HEK293 (cell line): ENCODE measurements at regions not wholly inside any gene's neighbourhood (a gene's known extent, or its start where the extent isn't known, plus 50 kb on each side); places are given as distances from the start of the nearest gene placed in this dataset.

Source experiments
- CTCF ChIA-PET: fragments of 350-600 bp; formaldehyde crosslinking; extraction: SDS; loops from one replicate; lab custom pipeline; 2021; ENCODE audit warnings: antibody characterized with exemption; lab: Yijun Ruan, JAX
- POLR2A ChIA-PET: fragments of 300-600 bp; formaldehyde crosslinking; extraction: SDS; loops from one replicate; lab custom pipeline; 2020; ENCODE audit warnings: antibody characterized with exemption, inconsistent platforms; lab: Yijun Ruan, JAX
- H3K27ac ChIP-seq: fragments of 200-500 bp; sonication (Bioruptor generic); 2 replicates; pipeline ENCODE4 v1.5.1; 2014; ENCODE audit warnings: low read depth, low read length, control low read depth, inconsistent platforms; ENCODE audit errors: extremely low read depth
- H3K36me3 ChIP-seq, 2 experiments: fragments of 200-500 bp in 1 of 2; sonication (Bioruptor generic) in 1 of 2; 1 replicate in 1 of 2; 2 replicates in 1 of 2; pipeline ENCODE4 v1.5.1; 2014 to 2017; ENCODE audit warnings: inconsistent platforms in 2 of 2, low read length in 2 of 2; ENCODE audit not compliant: control insufficient read depth in 2 of 2, insufficient read depth in 1 of 2
- H3K4me1 ChIP-seq: fragments of 200-500 bp; sonication (Bioruptor generic); 2 replicates; pipeline ENCODE4 v1.5.1; 2014; ENCODE audit warnings: mild to moderate bottlenecking, low read length, inconsistent platforms; ENCODE audit not compliant: control insufficient read depth, insufficient read depth
- H3K4me3 ChIP-seq: 2 replicates; pipeline ENCODE4 v1.5.1; 2011; ENCODE audit warnings: low read depth, mild to moderate bottlenecking, control low read depth, low read length, moderate library complexity
- H3K9me3 ChIP-seq: fragments of 200-500 bp; sonication (Bioruptor generic); 2 replicates; pipeline ENCODE4 v1.5.1; 2014; ENCODE audit warnings: low read depth, low read length, inconsistent platforms; ENCODE audit not compliant: control insufficient read depth, insufficient read depth
- IKZF3 ChIP-seq: fragments of 450-650 bp; IDR thresholded peaks from 2 replicates; pipeline ENCODE4 v1.5.0; 2018; ENCODE audit warnings: missing biosample characterization, mild to moderate bottlenecking, missing genetic modification characterization, moderate library complexity
- KLF1 ChIP-seq: fragments of 450-650 bp; formaldehyde crosslinking; IDR thresholded peaks from 2 replicates; pipeline ENCODE4 v1.5.1; 2016; ENCODE audit warnings: missing biosample characterization, missing genetic modification characterization
- KLF16 ChIP-seq: fragments of 450-650 bp; formaldehyde crosslinking; IDR thresholded peaks from 2 replicates; pipeline ENCODE4 v1.5.1; 2017; ENCODE audit warnings: missing biosample characterization, missing genetic modification characterization
- KLF17 ChIP-seq: fragments of 450-650 bp; formaldehyde crosslinking; IDR thresholded peaks from 2 replicates; pipeline ENCODE4 v1.5.1; 2016; ENCODE audit warnings: missing biosample characterization, missing genetic modification characterization
- MYNN ChIP-seq: fragments of 450-650 bp; formaldehyde crosslinking; IDR thresholded peaks from 2 replicates; pipeline ENCODE4 v1.5.1; 2016; ENCODE audit warnings: missing biosample characterization, missing genetic modification characterization, borderline replicate concordance
- OSR2 ChIP-seq: fragments of 450-650 bp; formaldehyde crosslinking; IDR thresholded peaks from 2 replicates; pipeline ENCODE4 v1.5.1; 2016; ENCODE audit warnings: missing biosample characterization, missing genetic modification characterization
- OVOL3 ChIP-seq: fragments of 450-650 bp; formaldehyde crosslinking; IDR thresholded peaks from 2 replicates; pipeline ENCODE4 v1.5.1; 2016; ENCODE audit warnings: missing biosample characterization, missing genetic modification characterization
- PRDM1 ChIP-seq: fragments of 450-650 bp; formaldehyde crosslinking; IDR thresholded peaks from 2 replicates; pipeline ENCODE4; 2016; ENCODE audit warnings: missing biosample characterization, missing genetic modification characterization
- SP7 ChIP-seq: fragments of 450-650 bp; formaldehyde crosslinking; IDR thresholded peaks from 2 replicates; pipeline ENCODE4 v1.5.1; 2016; ENCODE audit warnings: missing biosample characterization, missing genetic modification characterization
- WT1 ChIP-seq: fragments of 450-650 bp; formaldehyde crosslinking; IDR thresholded peaks from 2 replicates; pipeline ENCODE4 v1.5.1; 2016; ENCODE audit warnings: missing biosample characterization, missing genetic modification characterization
- ZNF16 ChIP-seq: fragments of 450-650 bp; formaldehyde crosslinking; IDR thresholded peaks from 2 replicates; pipeline ENCODE4 v1.5.1; 2016; ENCODE audit warnings: low read depth, missing biosample characterization, missing genetic modification characterization
- ZNF202 ChIP-seq: fragments of 450-650 bp; formaldehyde crosslinking; IDR thresholded peaks from 2 replicates; pipeline ENCODE4 v1.5.1; 2016; ENCODE audit warnings: missing biosample characterization, missing genetic modification characterization, borderline replicate concordance
- ZNF23 ChIP-seq: fragments of 450-650 bp; formaldehyde crosslinking; IDR thresholded peaks from 2 replicates; pipeline ENCODE4 v1.5.1; 2016; ENCODE audit warnings: missing biosample characterization, missing genetic modification characterization, borderline replicate concordance
- ZNF302 ChIP-seq: fragments of 450-650 bp; formaldehyde crosslinking; IDR thresholded peaks from 2 replicates; pipeline ENCODE4 v1.5.1; 2016; ENCODE audit warnings: missing biosample characterization, missing genetic modification characterization, low read depth
- ZNF311 ChIP-seq: fragments of 450-650 bp; formaldehyde crosslinking; IDR thresholded peaks from 2 replicates; pipeline ENCODE4 v1.5.1; 2017; ENCODE audit warnings: missing biosample characterization, missing genetic modification characterization, borderline replicate concordance
- ZNF324 ChIP-seq: fragments of 450-650 bp; formaldehyde crosslinking; IDR thresholded peaks from 2 replicates; pipeline ENCODE4 v1.5.1; 2016; ENCODE audit warnings: missing biosample characterization, missing genetic modification characterization
- ZNF394 ChIP-seq: fragments of 450-650 bp; formaldehyde crosslinking; IDR thresholded peaks from 2 replicates; pipeline ENCODE4 v1.5.1; 2016; ENCODE audit warnings: missing biosample characterization, missing genetic modification characterization, mild to moderate bottlenecking, moderate library complexity, borderline replicate concordance
- ZNF530 ChIP-seq: fragments of 450-650 bp; formaldehyde crosslinking; IDR thresholded peaks from 2 replicates; pipeline ENCODE4 v1.5.1; 2016; ENCODE audit warnings: low read depth, missing biosample characterization, missing genetic modification characterization
- ZNF600 ChIP-seq: fragments of 450-650 bp; formaldehyde crosslinking; IDR thresholded peaks from 2 replicates; pipeline ENCODE4 v1.5.1; 2016; ENCODE audit warnings: missing biosample characterization, missing genetic modification characterization
- ZNF621 ChIP-seq: fragments of 450-650 bp; formaldehyde crosslinking; IDR thresholded peaks from 2 replicates; pipeline ENCODE4 v1.5.1; 2017; ENCODE audit warnings: missing biosample characterization, missing genetic modification characterization
- TF ChIP-seq, protein P1 (sequence below): fragments of 450-650 bp; formaldehyde crosslinking; IDR thresholded peaks from 2 replicates; pipeline ENCODE4; 2016; ENCODE audit warnings: missing biosample characterization, missing genetic modification characterization
- TF ChIP-seq, protein P2 (sequence below): fragments of 450-650 bp; formaldehyde crosslinking; IDR thresholded peaks from 2 replicates; pipeline ENCODE4 v1.5.1; 2016; ENCODE audit warnings: missing biosample characterization, missing genetic modification characterization
- TF ChIP-seq, protein P3 (sequence below): fragments of 450-650 bp; formaldehyde crosslinking; IDR thresholded peaks from 2 replicates; pipeline ENCODE4 v1.5.1; 2016; ENCODE audit warnings: missing biosample characterization, missing genetic modification characterization

GRCh38 chr9:1673300-1673699 lies 341.8 kb upstream of the SMARCA2 start:
- Histone ChIP-seq H3K9me3 (no peaks in the 10 kb centered on the region), H3K4me3 (no peak overlapping the region), H3K27ac (no peak overlapping the region), H3K4me1 (no peaks in the 10 kb centered on the region)
- CTCF ChIA-PET, result interaction anchor here (0.8 kb wide), 1 partner anchor 63 kb away, joined by 3 read pairs; no protein-coding TSS in a partner anchor
- TF ChIP-seq OVOL3 (tag by site-specific recombination) (no peak), ZNF394 (tag by site-specific recombination) (no peak), ZNF600 (no peak), KLF1 (tag by site-specific recombination) (no peak), ZNF324 (tag by site-specific recombination) (no peak), MYNN (tag by site-specific recombination) (no peak), ZNF302 (no peak)
- TF ChIP-seq, all 188 proteins: peak for 0
- POLR2A ChIA-PET, result no interaction called here
- no peaks in the 10 kb centered on the region for H3K36me3 ChIP-seq

GRCh38 chr9:1676771-1677170 lies 338.4 kb upstream of the SMARCA2 start:
- H3K4me3 ChIP-seq, result no peak overlapping the region
- no peaks in the 10 kb centered on the region for H3K9me3 ChIP-seq
- TF ChIP-seq, protein P1, sequence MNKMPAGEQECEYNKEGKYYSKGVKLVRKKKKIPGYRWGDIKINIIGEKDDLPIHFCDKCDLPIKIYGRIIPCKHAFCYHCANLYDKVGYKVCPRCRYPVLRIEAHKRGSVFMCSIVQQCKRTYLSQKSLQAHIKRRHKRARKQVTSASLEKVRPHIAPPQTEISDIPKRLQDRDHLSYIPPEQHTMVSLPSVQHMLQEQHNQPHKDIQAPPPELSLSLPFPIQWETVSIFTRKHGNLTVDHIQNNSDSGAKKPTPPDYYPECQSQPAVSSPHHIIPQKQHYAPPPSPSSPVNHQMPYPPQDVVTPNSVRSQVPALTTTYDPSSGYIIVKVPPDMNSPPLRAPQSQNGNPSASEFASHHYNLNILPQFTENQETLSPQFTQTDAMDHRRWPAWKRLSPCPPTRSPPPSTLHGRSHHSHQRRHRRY (tag by site-specific recombination), result no peak
- TF ChIP-seq KLF16 (tag by site-specific recombination), result no peak
- TF ChIP-seq, protein P2, sequence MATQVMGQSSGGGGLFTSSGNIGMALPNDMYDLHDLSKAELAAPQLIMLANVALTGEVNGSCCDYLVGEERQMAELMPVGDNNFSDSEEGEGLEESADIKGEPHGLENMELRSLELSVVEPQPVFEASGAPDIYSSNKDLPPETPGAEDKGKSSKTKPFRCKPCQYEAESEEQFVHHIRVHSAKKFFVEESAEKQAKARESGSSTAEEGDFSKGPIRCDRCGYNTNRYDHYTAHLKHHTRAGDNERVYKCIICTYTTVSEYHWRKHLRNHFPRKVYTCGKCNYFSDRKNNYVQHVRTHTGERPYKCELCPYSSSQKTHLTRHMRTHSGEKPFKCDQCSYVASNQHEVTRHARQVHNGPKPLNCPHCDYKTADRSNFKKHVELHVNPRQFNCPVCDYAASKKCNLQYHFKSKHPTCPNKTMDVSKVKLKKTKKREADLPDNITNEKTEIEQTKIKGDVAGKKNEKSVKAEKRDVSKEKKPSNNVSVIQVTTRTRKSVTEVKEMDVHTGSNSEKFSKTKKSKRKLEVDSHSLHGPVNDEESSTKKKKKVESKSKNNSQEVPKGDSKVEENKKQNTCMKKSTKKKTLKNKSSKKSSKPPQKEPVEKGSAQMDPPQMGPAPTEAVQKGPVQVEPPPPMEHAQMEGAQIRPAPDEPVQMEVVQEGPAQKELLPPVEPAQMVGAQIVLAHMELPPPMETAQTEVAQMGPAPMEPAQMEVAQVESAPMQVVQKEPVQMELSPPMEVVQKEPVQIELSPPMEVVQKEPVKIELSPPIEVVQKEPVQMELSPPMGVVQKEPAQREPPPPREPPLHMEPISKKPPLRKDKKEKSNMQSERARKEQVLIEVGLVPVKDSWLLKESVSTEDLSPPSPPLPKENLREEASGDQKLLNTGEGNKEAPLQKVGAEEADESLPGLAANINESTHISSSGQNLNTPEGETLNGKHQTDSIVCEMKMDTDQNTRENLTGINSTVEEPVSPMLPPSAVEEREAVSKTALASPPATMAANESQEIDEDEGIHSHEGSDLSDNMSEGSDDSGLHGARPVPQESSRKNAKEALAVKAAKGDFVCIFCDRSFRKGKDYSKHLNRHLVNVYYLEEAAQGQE, result no peak
- TF ChIP-seq, all 188 proteins: peak for 0
- no peak overlapping the region for H3K27ac ChIP-seq
- ChIA-PET CTCF (interaction anchor here (0.6 kb wide), 1 partner anchor 311 kb away, joined by 5 read pairs; no protein-coding TSS in a partner anchor), POLR2A (no interaction called here)
- H3K4me1 ChIP-seq, result no peaks in the 10 kb centered on the region
- H3K36me3 ChIP-seq, result no peaks in the 10 kb centered on the region

DNA sequence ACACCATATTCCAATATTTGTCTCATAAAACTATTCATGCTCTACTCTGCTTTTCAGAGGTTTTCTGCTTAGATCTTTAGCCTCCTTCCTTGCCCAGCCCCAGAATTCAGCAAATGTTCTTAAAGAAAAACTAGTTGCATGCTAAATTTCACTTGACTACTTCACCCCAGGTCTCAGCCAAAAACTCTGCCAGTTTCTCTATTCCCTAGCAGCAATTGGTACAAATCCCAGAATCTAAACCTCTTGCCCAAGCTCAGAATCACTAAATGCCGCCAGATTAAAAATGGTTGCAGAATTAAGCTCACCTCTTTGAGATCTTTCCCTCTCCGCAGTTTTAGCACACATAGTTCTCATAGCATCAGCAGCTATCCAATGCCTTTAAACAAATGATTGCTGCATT lies 331.2 kb upstream of the SMARCA2 start:
- TF ChIP-seq ZNF23 (no peak), KLF17 (tag by site-specific recombination) (no peak), PRDM1 (tag by site-specific recombination) (no peak), ZNF311 (tag by site-specific recombination) (no peak), WT1 (tag by site-specific recombination) (no peak), OSR2 (tag by site-specific recombination) (no peak), ZNF16 (no peak), ZNF530 (tag by site-specific recombination) (no peak), ZNF202 (tag by site-specific recombination) (no peak), SP7 (tag by site-specific recombination) (no peak), ZNF621 (tag by site-specific recombination) (no peak), IKZF3 (tag by site-specific recombination) (no peak)
- TF ChIP-seq, protein P3, sequence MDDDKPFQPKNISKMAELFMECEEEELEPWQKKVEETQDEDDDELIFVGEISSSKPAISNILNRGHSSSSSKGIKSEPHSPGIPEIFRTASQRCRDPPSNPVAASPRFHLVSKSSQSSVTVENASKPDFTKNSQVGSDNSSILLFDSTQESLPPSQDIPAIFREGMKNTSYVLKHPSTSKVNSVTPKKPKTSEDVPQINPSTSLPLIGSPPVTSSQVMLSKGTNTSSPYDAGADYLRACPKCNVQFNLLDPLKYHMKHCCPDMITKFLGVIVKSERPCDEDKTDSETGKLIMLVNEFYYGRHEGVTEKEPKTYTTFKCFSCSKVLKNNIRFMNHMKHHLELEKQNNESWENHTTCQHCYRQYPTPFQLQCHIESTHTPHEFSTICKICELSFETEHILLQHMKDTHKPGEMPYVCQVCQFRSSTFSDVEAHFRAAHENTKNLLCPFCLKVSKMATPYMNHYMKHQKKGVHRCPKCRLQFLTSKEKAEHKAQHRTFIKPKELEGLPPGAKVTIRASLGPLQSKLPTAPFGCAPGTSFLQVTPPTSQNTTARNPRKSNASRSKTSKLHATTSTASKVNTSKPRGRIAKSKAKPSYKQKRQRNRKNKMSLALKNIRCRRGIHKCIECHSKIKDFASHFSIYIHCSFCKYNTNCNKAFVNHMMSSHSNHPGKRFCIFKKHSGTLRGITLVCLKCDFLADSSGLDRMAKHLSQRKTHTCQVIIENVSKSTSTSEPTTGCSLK (tag by site-specific recombination), result no peak
- ChIA-PET CTCF (interaction anchor here (0.9 kb wide), 1 partner anchor 254 kb away, joined by 3 read pairs; no protein-coding TSS in a partner anchor), POLR2A (no interaction called here)
- no peaks in the 10 kb centered on the region for H3K4me1 ChIP-seq
- H3K9me3 ChIP-seq, result no peaks in the 10 kb centered on the region
- H3K4me3 ChIP-seq, result no peak overlapping the region
- H3K36me3 ChIP-seq, result no peaks in the 10 kb centered on the region
- H3K27ac ChIP-seq, result no peak overlapping the region
